HG03097 (cell line): ENCODE measurements at regions not wholly inside any gene's neighbourhood (a gene's known extent, or its start where the extent isn't known, plus 50 kb on each side); places are given as distances from the start of the nearest gene placed in this dataset.

Experiments used
- ATAC-seq: cut with Tn5 transposase; IDR thresholded peaks from one replicate; pipeline ENCODE4 v1.9.1; 2021; ENCODE audit not compliant: unreplicated experiment, low FRiP score

- ATAC-seq, result no peak
Observed at GRCh38 chr11:121706884-121707420, 254.2 kb upstream of the SORL1-AS1 start.

GRCh38 chr11:121703201-121703600 is 250.4 kb upstream of the SORL1-AS1 start:
- ATAC-seq, result no peak

- ATAC-seq, result no peak
Observed at GRCh38 chr11:121700968-121701367, 248.2 kb upstream of the SORL1-AS1 start.

- no peak for ATAC-seq
Observed at GRCh38 chr11:121699801-121700200, 247.0 kb upstream of the SORL1-AS1 start.

- ATAC-seq, result no peak
Observed at GRCh38 chr11:121696931-121697670, 244.3 kb upstream of the SORL1-AS1 start.

GRCh38 chr11:121696177-121696871 is 243.6 kb upstream of the SORL1-AS1 start:
- ATAC-seq, result no peak

GRCh38 chr11:121692236-121692635 is 239.5 kb upstream of the SORL1-AS1 start:
- ATAC-seq, result no peak

- no peak for ATAC-seq
Observed at GRCh38 chr11:121688860-121689614, 236.3 kb upstream of the SORL1-AS1 start.

- no peak for ATAC-seq
Observed at GRCh38 chr11:121688055-121688491, 235.3 kb upstream of the SORL1-AS1 start.

GRCh38 chr11:121683791-121684190 is 231.0 kb upstream of the SORL1-AS1 start:
- no peak for ATAC-seq
